ENCODE measurements at regions not wholly inside any gene's neighbourhood (a gene's known extent, or its start where the extent isn't known, plus 50 kb on each side); places are given as distances from the start of the nearest gene placed in this dataset.

GRCh38 chr17:14471052-14471451, 170.2 kb downstream of the HS3ST3B1 start (continued):
- TF ChIP-seq CEBPZ (IDR thresholded peaks at IDR 0.05; ENCODE audit: low read length): no peak
- no peak for TF ChIP-seq DNMT1 (CRISPR knock-in tag; IDR thresholded peaks at IDR 0.05)
- no peak for TF ChIP-seq MEIS1 (CRISPR knock-in tag; IDR thresholded peaks at IDR 0.05; ENCODE audit: borderline replicate concordance)
- TF ChIP-seq ZNF576 (CRISPR knock-in tag; IDR thresholded peaks at IDR 0.05): no peak
- no peak for TF ChIP-seq CERS6 (CRISPR knock-in tag; IDR thresholded peaks at IDR 0.05)
- no peak for TF ChIP-seq SP140L (CRISPR knock-in tag; IDR thresholded peaks at IDR 0.05; ENCODE audit: borderline replicate concordance)
- TF ChIP-seq TFDP2 (CRISPR knock-in tag; IDR thresholded peaks at IDR 0.05): no peak
- no peak for TF ChIP-seq CC2D1A (CRISPR knock-in tag; IDR thresholded peaks at IDR 0.05)
- TF ChIP-seq PLRG1 (conservative IDR thresholded peaks at IDR 0.05): no peak
- peak; percentile 56; the same call in 1 of the 2 replicates for TF ChIP-seq FOXP4 (CRISPR knock-in tag; IDR thresholded peaks at IDR 0.05)
- TF ChIP-seq ZSCAN21 (CRISPR knock-in tag; IDR thresholded peaks at IDR 0.05; ENCODE audit: borderline replicate concordance): no peak
- 0 out of 2 replicates have a peak, but pooled peaks have one; percentile 24 for TF ChIP-seq ZMYM4 (CRISPR knock-in tag; IDR thresholded peaks at IDR 0.05)
- TF ChIP-seq ZBED4 (CRISPR knock-in tag; IDR thresholded peaks at IDR 0.05; ENCODE audit: borderline replicate concordance): no peak
- no peak for TF ChIP-seq ZNF10 (CRISPR knock-in tag; IDR thresholded peaks at IDR 0.05; ENCODE audit: borderline replicate concordance, low read depth)
- TF ChIP-seq ZNF18 (CRISPR knock-in tag; IDR thresholded peaks at IDR 0.05; ENCODE audit: insufficient replicate concordance): no peak
- no peak for TF ChIP-seq MAFG (CRISPR knock-in tag; IDR thresholded peaks at IDR 0.05)

Measured in HepG2 (cell line).